OCI-M1 (cell line): ENCODE measurements at regions not wholly inside any gene's neighbourhood (a gene's known extent, or its start where the extent isn't known, plus 50 kb on each side); places are given as distances from the start of the nearest gene placed in this dataset.
"Not testable (repeated sequence)": the region's sequence is repeated elsewhere in the genome, so short reads cannot be mapped to it uniquely, and the experiment has no call there.

Experiments
- DNase-seq: peaks from one replicate; lab custom pipeline; 2025; lab: John Stamatoyannopoulos, UW

- no peak for DNase-seq
Observed at GRCh38 chr10:17538941-17539340, 78.2 kb downstream of the HACD1 start.

- DNase-seq = no peak
Observed at GRCh38 chr10:17537281-17537680, 79.9 kb downstream of the HACD1 start.

- DNase-seq = no peak
Observed at GRCh38 chr10:17536221-17536620, 81.0 kb downstream of the HACD1 start.

- DNase-seq = no peak
Observed at GRCh38 chr10:17533731-17534130, 79.3 kb upstream of the ST8SIA6 start.

- no peak for DNase-seq
Observed at GRCh38 chr10:17528306-17528862, 74.0 kb upstream of the ST8SIA6 start.

- no peak for DNase-seq
Observed at GRCh38 chr10:17527514-17528146, 73.2 kb upstream of the ST8SIA6 start.

GRCh38 chr10:17526571-17526970 lies 72.2 kb upstream of the ST8SIA6 start:
- not testable (repeated sequence) for DNase-seq

GRCh38 chr10:17523917-17524316 lies 69.5 kb upstream of the ST8SIA6 start:
- DNase-seq = no peak

- DNase-seq = no peak
Observed at GRCh38 chr10:17523246-17523753, 68.9 kb upstream of the ST8SIA6 start.

- DNase-seq = not testable (repeated sequence)
Observed at GRCh38 chr10:17522269-17522668, 67.9 kb upstream of the ST8SIA6 start.

- DNase-seq = no peak
Observed at GRCh38 chr10:17519457-17519856, 65.1 kb upstream of the ST8SIA6 start.

- no peak for DNase-seq
Observed at GRCh38 chr10:17518338-17518737, 63.9 kb upstream of the ST8SIA6 start.

GRCh38 chr10:17516376-17516775 lies 62.0 kb upstream of the ST8SIA6 start:
- DNase-seq = no peak

- no peak for DNase-seq
Observed at GRCh38 chr10:17512341-17513001, 58.1 kb upstream of the ST8SIA6 start.

- peak; percentile 78 for DNase-seq
Observed at GRCh38 chr10:17510242-17510908, 56.0 kb upstream of the ST8SIA6 start.

- no peak for DNase-seq
Observed at GRCh38 chr10:17507538-17507937, 53.1 kb upstream of the ST8SIA6 start.

- peak; percentile 87 for DNase-seq
Observed at GRCh38 chr10:17506856-17507471, 52.6 kb upstream of the ST8SIA6 start.

GRCh38 chr10:17506390-17506789 lies 52.0 kb upstream of the ST8SIA6 start:
- DNase-seq = peak; percentile 91

- peak; percentile 38 for DNase-seq
Observed at GRCh38 chr10:17504547-17505245, 50.3 kb upstream of the ST8SIA6 start.
